ENCODE measurements at regions not wholly inside any gene's neighbourhood (a gene's known extent, or its start where the extent isn't known, plus 50 kb on each side); places are given as distances from the start of the nearest gene placed in this dataset.

GRCh38 chr9:82736701-82737100 is 326.2 kb downstream of the RASEF start:
- H3K36me3 Mint-ChIP-seq (ENCODE audit: low read depth) = no peaks in the 10 kb centered on the region
- H3K4me3 Mint-ChIP-seq = no peak overlapping the region
- H3K4me1 Mint-ChIP-seq = no peaks in the 10 kb centered on the region
- no peaks in the 10 kb centered on the region for H3K9me3 Mint-ChIP-seq
- no peak overlapping the region for H3K27ac Mint-ChIP-seq (ENCODE audit: unreplicated experiment)
- no peak for TF ChIP-seq CTCF (conservative IDR thresholded peaks at IDR 0.05)
- DNase-seq (ENCODE audit: low read depth, low spot score) = no peak
- H3K27me3 Mint-ChIP-seq (ENCODE audit: low read depth) = no peaks in the 10 kb centered on the region

- Mint-ChIP-seq H3K9me3 (peaks cover 3% of the 10 kb centered on the region), H3K4me3 (no peak overlapping the region), H3K36me3 (ENCODE audit: low read depth) (no peaks in the 10 kb centered on the region), H3K27me3 (ENCODE audit: low read depth) (no peaks in the 10 kb centered on the region), H3K4me1 (no peaks in the 10 kb centered on the region), H3K27ac (ENCODE audit: unreplicated experiment) (no peak overlapping the region)
- no peak for TF ChIP-seq CTCF (conservative IDR thresholded peaks at IDR 0.05)
- no peak for DNase-seq (ENCODE audit: low read depth, low spot score)
These were observed 317.0 kb downstream of the RASEF start for GRCh38 chr9:82745919-82746318.

- Mint-ChIP-seq H3K27me3 (ENCODE audit: low read depth) (no peaks in the 10 kb centered on the region), H3K4me1 (no peaks in the 10 kb centered on the region), H3K4me3 (no peak overlapping the region), H3K9me3 (peaks cover 3% of the 10 kb centered on the region), H3K36me3 (ENCODE audit: low read depth) (no peaks in the 10 kb centered on the region), H3K27ac (ENCODE audit: unreplicated experiment) (no peak overlapping the region)
- DNase-seq (ENCODE audit: low read depth, low spot score) = no peak
- no peak for TF ChIP-seq CTCF (conservative IDR thresholded peaks at IDR 0.05)
These were observed 312.5 kb downstream of the RASEF start for GRCh38 chr9:82750411-82750913.

GRCh38 chr9:82757924-82758323 is 305.0 kb downstream of the RASEF start:
- H3K4me1 Mint-ChIP-seq = peaks cover 10% of the 10 kb centered on the region
- H3K36me3 Mint-ChIP-seq (ENCODE audit: low read depth) = no peaks in the 10 kb centered on the region
- H3K27ac Mint-ChIP-seq (ENCODE audit: unreplicated experiment) = no peak overlapping the region
- no peaks in the 10 kb centered on the region for H3K9me3 Mint-ChIP-seq
- no peak overlapping the region for H3K4me3 Mint-ChIP-seq
- TF ChIP-seq CTCF (conservative IDR thresholded peaks at IDR 0.05) = no peak
- DNase-seq (ENCODE audit: low read depth, low spot score) = no peak
- H3K27me3 Mint-ChIP-seq (ENCODE audit: low read depth) = no peaks in the 10 kb centered on the region

GRCh38 chr9:82761027-82761426 is 301.9 kb downstream of the RASEF start:
- Mint-ChIP-seq H3K4me3 (no peak overlapping the region), H3K4me1 (peaks cover 10% of the 10 kb centered on the region), H3K27ac (ENCODE audit: unreplicated experiment) (no peak overlapping the region), H3K9me3 (no peaks in the 10 kb centered on the region), H3K36me3 (ENCODE audit: low read depth) (no peaks in the 10 kb centered on the region), H3K27me3 (ENCODE audit: low read depth) (no peaks in the 10 kb centered on the region)
- no peak for DNase-seq (ENCODE audit: low read depth, low spot score)
- TF ChIP-seq CTCF (conservative IDR thresholded peaks at IDR 0.05) = no peak

GRCh38 chr9:82761956-82762355 is 301.0 kb downstream of the RASEF start:
- no peaks in the 10 kb centered on the region for H3K9me3 Mint-ChIP-seq
- no peaks in the 10 kb centered on the region for H3K27me3 Mint-ChIP-seq (ENCODE audit: low read depth)
- TF ChIP-seq CTCF (conservative IDR thresholded peaks at IDR 0.05) = no peak
- H3K4me1 Mint-ChIP-seq = peaks cover 10% of the 10 kb centered on the region
- H3K36me3 Mint-ChIP-seq (ENCODE audit: low read depth) = no peaks in the 10 kb centered on the region
- no peak overlapping the region for H3K27ac Mint-ChIP-seq (ENCODE audit: unreplicated experiment)
- H3K4me3 Mint-ChIP-seq = no peak overlapping the region
- DNase-seq (ENCODE audit: low read depth, low spot score) = no peak

All from neural crest cell (in vitro differentiated cells).